Stimulated activated naive B cell treated with anti-CD40 and anti-IgM and Interleukin-4, amounts not matched to agents 10 μg/mL and 1 μg/mL and 100 μg/mL, for 72 hours (primary cell): ENCODE measurements at regions not wholly inside any gene's neighbourhood (a gene's known extent, or its start where the extent isn't known, plus 50 kb on each side); places are given as distances from the start of the nearest gene placed in this dataset.

Experiments
- ATAC-seq, 2 donors: fragments of 150-1000 bp; cut with Tn5 transposase; replicated peaks; 2 replicates each; pipeline ENCODE4 v1.10.0; 2021; ENCODE audit warnings: moderate library complexity in 1 of 2
- DNase-seq: peaks from one replicate; pipeline ENCODE4 v3.0.0; 2021
- H3K27ac Mint-ChIP-seq: one replicate; pipeline ENCODE4 v1.8.0; 2022; ENCODE audit warnings: mild to moderate bottlenecking, mixed read lengths
- H3K27me3 Mint-ChIP-seq, 2 donors: one replicate each; pipeline ENCODE4 v1.8.0; 2022; ENCODE audit warnings: mixed read lengths in 2 of 2
- H3K36me3 Mint-ChIP-seq, 2 donors: one replicate each; pipeline ENCODE4 v1.8.0; 2022; ENCODE audit warnings: mixed read lengths in 2 of 2, mild to moderate bottlenecking in 1 of 2
- H3K4me1 Mint-ChIP-seq, 2 donors: one replicate each; pipeline ENCODE4 v1.8.0; 2022; ENCODE audit warnings: mixed read lengths in 2 of 2, mild to moderate bottlenecking in 1 of 2
- H3K4me3 Mint-ChIP-seq, 2 donors: one replicate each; pipeline ENCODE4 v1.8.0; 2022; ENCODE audit warnings: mild to moderate bottlenecking in 2 of 2, mixed read lengths in 2 of 2, moderate library complexity in 1 of 2
- H3K9me3 Mint-ChIP-seq, 2 donors: one replicate each; pipeline ENCODE4 v1.8.0; 2022; ENCODE audit warnings: mixed read lengths in 2 of 2, mild to moderate bottlenecking in 1 of 2

- H3K4me3 Mint-ChIP-seq: no peak overlapping the region
- H3K4me1 Mint-ChIP-seq: no peaks in the 10 kb centered on the region
- peaks cover 10 to 23% of the 10 kb centered on the region in 2 donors for H3K27me3 Mint-ChIP-seq
- no peak overlapping the region for H3K27ac Mint-ChIP-seq
- ATAC-seq (no peak), DNase-seq (no peak)
- H3K36me3 Mint-ChIP-seq: no peaks in the 10 kb centered on the region
- H3K9me3 Mint-ChIP-seq: no peaks in the 10 kb centered on the region
Measured at GRCh38 chr7:133201470-133201869, 51.4 kb upstream of the EXOC4 start.

- H3K27ac Mint-ChIP-seq: no peak overlapping the region
- H3K4me3 Mint-ChIP-seq: no peak overlapping the region
- peaks cover 2 to 18% of the 10 kb centered on the region in 2 donors for H3K27me3 Mint-ChIP-seq
- H3K36me3 Mint-ChIP-seq: no peaks in the 10 kb centered on the region
- no peak for ATAC-seq
- DNase-seq: no peak
- no peaks in the 10 kb centered on the region for H3K4me1 Mint-ChIP-seq
- no peaks in the 10 kb centered on the region for H3K9me3 Mint-ChIP-seq
Measured at GRCh38 chr7:133202942-133203341, 49.9 kb upstream of the EXOC4 start.
